ENCODE measurements at regions not wholly inside any gene's neighbourhood (a gene's known extent, or its start where the extent isn't known, plus 50 kb on each side); places are given as distances from the start of the nearest gene placed in this dataset.

DNA sequence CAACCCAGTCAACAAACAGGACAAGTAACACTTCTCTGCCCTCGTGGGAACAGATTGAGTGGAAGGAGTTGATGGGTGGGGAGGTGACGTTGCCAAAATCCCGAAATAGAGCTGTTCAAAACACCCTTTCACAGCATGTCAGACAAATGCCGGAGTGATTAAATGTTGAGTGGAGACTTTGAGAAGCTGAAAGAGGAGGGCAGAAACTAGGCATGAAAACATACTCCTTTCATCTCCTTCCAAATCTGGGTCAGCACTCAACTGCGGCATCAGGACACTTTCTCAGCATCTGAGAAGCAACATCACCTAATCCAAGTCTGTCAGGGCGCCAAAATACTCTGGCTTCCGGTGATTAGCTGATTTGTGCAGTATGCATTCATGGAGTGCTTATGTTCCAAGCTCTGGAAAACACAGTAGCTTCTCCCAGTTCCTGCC, 51.5 kb upstream of the MRI1 start:
- Histone ChIP-seq H3K36me3 (ENCODE audit: control insufficient read depth in 1 of 2, insufficient read depth in 2 of 2, low read length in 2 of 2) (no peaks in the 10 kb centered on the region), H3K27me3 (ENCODE audit: control insufficient read depth in 1 of 2, insufficient read depth in 2 of 2, low read length in 2 of 2) (peaks cover 0 to 6% of the 10 kb centered on the region in 2 donors), H3K27ac (ENCODE audit: low read depth, low read length) (no peak overlapping the region), H3K9me3 (ENCODE audit: control insufficient read depth in 1 of 2, low read length in 2 of 2) (peaks cover 0 to 3% of the 10 kb centered on the region in 2 donors), H3K4me1 (ENCODE audit: control insufficient read depth in 1 of 2, insufficient read depth in 2 of 2, low read length in 2 of 2) (no peaks in the 10 kb centered on the region), H3K9ac (ENCODE audit: low read depth in 1 of 2, low read length in 2 of 2) (no peak overlapping the region), H3K4me3 (ENCODE audit: low read depth in 1 of 2, low read length in 2 of 2) (no peak overlapping the region)

DNA sequence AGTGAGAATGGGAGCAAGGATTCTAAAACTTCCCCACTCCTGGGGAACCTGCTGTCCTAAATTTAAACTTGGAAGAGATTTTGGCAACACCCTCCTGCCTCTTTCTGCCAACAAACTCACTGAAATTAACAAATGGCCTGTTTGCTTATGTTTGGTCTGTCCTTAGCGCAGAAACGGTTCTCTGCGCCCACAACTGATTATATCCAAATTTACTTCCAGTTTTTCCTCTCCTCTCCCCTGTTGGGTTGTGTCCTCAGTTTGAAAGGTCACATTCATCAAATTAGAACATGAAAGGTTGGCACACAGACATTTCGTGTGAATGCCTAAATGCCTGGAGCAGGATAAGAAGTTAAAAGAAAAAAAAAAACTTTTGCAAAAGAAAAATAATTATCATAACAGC, 56.4 kb upstream of the MRI1 start:
- Histone ChIP-seq H3K4me1 (ENCODE audit: control insufficient read depth in 1 of 2, insufficient read depth in 2 of 2, low read length in 2 of 2) (no peaks in the 10 kb centered on the region), H3K27ac (ENCODE audit: low read depth, low read length) (no peak overlapping the region), H3K4me3 (ENCODE audit: low read depth in 1 of 2, low read length in 2 of 2) (no peak overlapping the region), H3K9me3 (ENCODE audit: control insufficient read depth in 1 of 2, low read length in 2 of 2) (no peaks in the 10 kb centered on the region), H3K9ac (ENCODE audit: low read depth in 1 of 2, low read length in 2 of 2) (no peak overlapping the region), H3K27me3 (ENCODE audit: control insufficient read depth in 1 of 2, insufficient read depth in 2 of 2, low read length in 2 of 2) (peaks cover 0 to 3% of the 10 kb centered on the region in 2 donors), H3K36me3 (ENCODE audit: control insufficient read depth in 1 of 2, insufficient read depth in 2 of 2, low read length in 2 of 2) (no peaks in the 10 kb centered on the region)

DNA sequence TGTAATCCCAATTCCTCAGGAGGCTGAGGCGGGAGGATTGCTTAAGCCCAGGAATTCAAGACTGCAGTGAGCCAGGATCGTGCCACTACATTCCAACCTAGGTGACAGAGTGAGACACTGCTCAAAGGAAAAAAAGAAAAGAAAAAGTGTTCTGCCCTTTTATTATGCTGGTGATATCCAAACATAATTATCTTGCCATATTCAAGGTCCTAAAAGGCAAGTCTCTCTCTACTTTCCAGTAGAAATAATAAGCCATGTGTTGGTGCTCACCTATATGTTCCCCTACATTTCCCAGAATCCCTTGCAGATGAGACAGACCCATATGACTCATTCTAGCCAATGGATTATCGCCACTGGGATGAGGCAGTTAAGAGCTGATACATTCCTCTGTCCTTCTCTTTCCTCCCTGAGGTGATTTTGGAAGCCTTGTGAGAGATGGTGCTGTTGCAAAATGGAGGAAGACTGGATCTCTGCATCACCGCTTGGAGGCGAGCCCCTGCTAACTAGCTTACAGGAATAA, 58.3 kb upstream of the MRI1 start:
- no peak overlapping the region for H3K4me3 ChIP-seq (ENCODE audit: low read depth in 1 of 2, low read length in 2 of 2)
- H3K4me1 ChIP-seq (ENCODE audit: control insufficient read depth in 1 of 2, insufficient read depth in 2 of 2, low read length in 2 of 2) = no peaks in the 10 kb centered on the region
- no peak overlapping the region for H3K9ac ChIP-seq (ENCODE audit: low read depth in 1 of 2, low read length in 2 of 2)
- no peaks in the 10 kb centered on the region for H3K36me3 ChIP-seq (ENCODE audit: control insufficient read depth in 1 of 2, insufficient read depth in 2 of 2, low read length in 2 of 2)
- H3K27ac ChIP-seq (ENCODE audit: low read depth, low read length) = no peak overlapping the region
- H3K9me3 ChIP-seq (ENCODE audit: control insufficient read depth in 1 of 2, low read length in 2 of 2) = no peaks in the 10 kb centered on the region
- no peaks in the 10 kb centered on the region for H3K27me3 ChIP-seq (ENCODE audit: control insufficient read depth in 1 of 2, insufficient read depth in 2 of 2, low read length in 2 of 2)

DNA sequence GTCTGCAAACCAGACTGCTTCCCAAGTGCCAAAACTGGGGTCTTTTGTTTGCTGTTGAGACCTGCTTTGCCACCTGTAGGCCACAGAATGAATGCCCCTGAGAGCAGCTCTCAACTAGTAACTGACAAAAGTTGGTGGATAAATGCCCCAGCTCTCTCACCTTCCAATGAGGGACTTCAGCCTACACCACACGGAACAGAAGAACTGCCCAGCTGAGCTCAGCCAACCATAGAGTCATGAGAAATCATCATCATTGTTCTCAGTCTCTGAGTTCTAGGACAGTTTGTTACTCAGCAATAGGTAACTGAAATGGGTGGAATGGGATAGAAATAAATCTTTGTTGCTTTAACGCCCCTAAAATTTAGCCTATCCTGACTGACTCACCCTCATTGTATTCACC, 59.1 kb upstream of the MRI1 start:
- H3K27me3 ChIP-seq (ENCODE audit: control insufficient read depth in 1 of 2, insufficient read depth in 2 of 2, low read length in 2 of 2) = no peaks in the 10 kb centered on the region
- no peaks in the 10 kb centered on the region for H3K9me3 ChIP-seq (ENCODE audit: control insufficient read depth in 1 of 2, low read length in 2 of 2)
- no peak overlapping the region for H3K9ac ChIP-seq (ENCODE audit: low read depth in 1 of 2, low read length in 2 of 2)
- H3K4me3 ChIP-seq (ENCODE audit: low read depth in 1 of 2, low read length in 2 of 2) = no peak overlapping the region
- H3K27ac ChIP-seq (ENCODE audit: low read depth, low read length) = no peak overlapping the region
- H3K4me1 ChIP-seq (ENCODE audit: control insufficient read depth in 1 of 2, insufficient read depth in 2 of 2, low read length in 2 of 2) = no peaks in the 10 kb centered on the region
- no peaks in the 10 kb centered on the region for H3K36me3 ChIP-seq (ENCODE audit: control insufficient read depth in 1 of 2, insufficient read depth in 2 of 2, low read length in 2 of 2)

DNA sequence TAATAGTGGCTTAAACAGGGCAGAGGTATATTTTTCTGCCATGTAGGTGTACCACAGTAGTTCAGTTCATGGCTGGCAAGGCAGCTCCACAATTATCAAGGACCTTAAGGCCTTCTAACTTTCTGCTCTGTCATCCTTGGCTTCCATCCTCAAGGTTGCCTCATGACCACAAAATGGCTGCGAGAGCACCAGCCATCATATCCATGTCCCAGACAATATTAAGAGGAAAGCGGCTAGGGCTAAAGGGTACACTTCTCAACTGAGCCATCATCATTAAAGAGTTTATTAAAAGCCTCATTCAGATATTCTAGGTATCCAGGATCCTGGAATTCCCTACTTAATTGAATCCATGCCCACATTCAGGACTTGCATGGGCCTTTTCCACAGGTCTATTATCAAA, 62.7 kb upstream of the MRI1 start:
- Histone ChIP-seq H3K36me3 (ENCODE audit: control insufficient read depth in 1 of 2, insufficient read depth in 2 of 2, low read length in 2 of 2) (no peaks in the 10 kb centered on the region), H3K27ac (ENCODE audit: low read depth, low read length) (no peak overlapping the region), H3K27me3 (ENCODE audit: control insufficient read depth in 1 of 2, insufficient read depth in 2 of 2, low read length in 2 of 2) (no peaks in the 10 kb centered on the region), H3K4me1 (ENCODE audit: control insufficient read depth in 1 of 2, insufficient read depth in 2 of 2, low read length in 2 of 2) (no peaks in the 10 kb centered on the region), H3K9ac (ENCODE audit: low read depth in 1 of 2, low read length in 2 of 2) (no peak overlapping the region), H3K4me3 (ENCODE audit: low read depth in 1 of 2, low read length in 2 of 2) (no peak overlapping the region), H3K9me3 (ENCODE audit: control insufficient read depth in 1 of 2, low read length in 2 of 2) (no peaks in the 10 kb centered on the region)

DNA sequence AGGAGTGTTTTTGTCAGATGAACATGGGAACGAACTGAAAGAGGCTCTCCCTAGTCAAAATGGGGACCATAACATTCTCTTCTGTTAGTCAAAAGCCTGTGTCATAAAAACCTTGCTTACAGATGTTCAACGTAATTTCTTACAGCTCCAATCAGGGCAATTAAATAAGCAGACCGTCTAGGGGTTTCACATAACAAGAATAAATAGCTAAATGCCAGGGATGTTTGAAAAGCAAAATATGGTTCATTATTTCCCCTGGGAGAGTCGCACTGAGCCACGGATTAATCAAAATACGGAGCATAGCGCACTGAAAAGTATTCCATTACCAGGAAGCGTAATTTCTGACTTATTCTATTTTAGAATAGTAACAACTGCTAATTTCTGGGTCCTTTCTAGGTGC, 63.7 kb upstream of the MRI1 start:
- no peaks in the 10 kb centered on the region for H3K36me3 ChIP-seq (ENCODE audit: control insufficient read depth in 1 of 2, insufficient read depth in 2 of 2, low read length in 2 of 2)
- H3K9me3 ChIP-seq (ENCODE audit: control insufficient read depth in 1 of 2, low read length in 2 of 2) = no peaks in the 10 kb centered on the region
- no peak overlapping the region for H3K9ac ChIP-seq (ENCODE audit: low read depth in 1 of 2, low read length in 2 of 2)
- no peaks in the 10 kb centered on the region for H3K4me1 ChIP-seq (ENCODE audit: control insufficient read depth in 1 of 2, insufficient read depth in 2 of 2, low read length in 2 of 2)
- H3K27me3 ChIP-seq (ENCODE audit: control insufficient read depth in 1 of 2, insufficient read depth in 2 of 2, low read length in 2 of 2) = no peaks in the 10 kb centered on the region
- no peak overlapping the region for H3K4me3 ChIP-seq (ENCODE audit: low read depth in 1 of 2, low read length in 2 of 2)
- H3K27ac ChIP-seq (ENCODE audit: low read depth, low read length) = no peak overlapping the region

DNA sequence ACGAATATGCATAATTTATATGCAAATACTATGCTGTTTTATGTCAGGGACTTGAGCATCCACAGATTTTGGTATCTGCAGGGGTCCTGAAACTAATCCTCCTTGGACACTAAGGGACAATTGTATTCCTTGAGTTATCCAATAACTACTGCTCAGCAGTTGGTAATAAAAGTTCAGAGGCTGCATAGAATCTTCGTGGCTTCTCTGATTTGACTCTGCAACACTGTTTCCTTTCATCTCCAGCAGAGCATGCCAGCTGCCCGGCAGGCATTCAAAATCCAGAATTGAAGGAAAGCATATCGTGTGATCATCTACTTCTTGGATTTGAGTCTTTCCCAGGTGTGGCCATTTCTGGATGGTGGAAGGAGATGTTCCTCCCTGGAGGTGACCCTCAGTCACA, 64.5 kb upstream of the MRI1 start:
- H3K36me3 ChIP-seq (ENCODE audit: control insufficient read depth in 1 of 2, insufficient read depth in 2 of 2, low read length in 2 of 2) = no peaks in the 10 kb centered on the region
- no peaks in the 10 kb centered on the region for H3K4me1 ChIP-seq (ENCODE audit: control insufficient read depth in 1 of 2, insufficient read depth in 2 of 2, low read length in 2 of 2)
- no peak overlapping the region for H3K27ac ChIP-seq (ENCODE audit: low read depth, low read length)
- H3K9me3 ChIP-seq (ENCODE audit: control insufficient read depth in 1 of 2, low read length in 2 of 2) = no peaks in the 10 kb centered on the region
- H3K27me3 ChIP-seq (ENCODE audit: control insufficient read depth in 1 of 2, insufficient read depth in 2 of 2, low read length in 2 of 2) = no peaks in the 10 kb centered on the region
- H3K9ac ChIP-seq (ENCODE audit: low read depth in 1 of 2, low read length in 2 of 2) = no peak overlapping the region
- no peak overlapping the region for H3K4me3 ChIP-seq (ENCODE audit: low read depth in 1 of 2, low read length in 2 of 2)

DNA sequence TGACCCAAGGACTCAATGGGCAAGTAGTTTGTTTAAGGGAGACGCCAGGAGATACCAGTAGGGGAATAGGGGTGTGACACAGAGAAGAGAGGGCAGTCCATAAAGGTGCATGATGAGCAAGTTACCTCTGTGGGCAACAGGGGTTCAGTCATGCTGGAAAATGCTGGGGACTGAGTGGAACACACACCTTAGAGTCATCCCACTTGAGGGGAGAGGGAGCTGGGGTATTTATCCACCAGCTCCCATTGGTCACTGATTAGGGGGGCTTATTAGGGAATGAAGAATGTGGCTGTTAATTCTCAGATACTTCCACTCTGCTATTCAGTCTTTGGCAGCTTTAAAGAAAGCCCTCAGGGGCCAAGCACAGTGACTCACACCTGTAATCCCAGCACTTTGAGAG, 67.5 kb upstream of the MRI1 start:
- H3K36me3 ChIP-seq (ENCODE audit: control insufficient read depth in 1 of 2, insufficient read depth in 2 of 2, low read length in 2 of 2) = no peaks in the 10 kb centered on the region
- H3K4me1 ChIP-seq (ENCODE audit: control insufficient read depth in 1 of 2, insufficient read depth in 2 of 2, low read length in 2 of 2) = no peaks in the 10 kb centered on the region
- no peaks in the 10 kb centered on the region for H3K27me3 ChIP-seq (ENCODE audit: control insufficient read depth in 1 of 2, insufficient read depth in 2 of 2, low read length in 2 of 2)
- H3K4me3 ChIP-seq (ENCODE audit: low read depth in 1 of 2, low read length in 2 of 2) = no peak overlapping the region
- no peak overlapping the region for H3K9ac ChIP-seq (ENCODE audit: low read depth in 1 of 2, low read length in 2 of 2)
- H3K9me3 ChIP-seq (ENCODE audit: control insufficient read depth in 1 of 2, low read length in 2 of 2) = no peaks in the 10 kb centered on the region
- H3K27ac ChIP-seq (ENCODE audit: low read depth, low read length) = no peak overlapping the region

DNA sequence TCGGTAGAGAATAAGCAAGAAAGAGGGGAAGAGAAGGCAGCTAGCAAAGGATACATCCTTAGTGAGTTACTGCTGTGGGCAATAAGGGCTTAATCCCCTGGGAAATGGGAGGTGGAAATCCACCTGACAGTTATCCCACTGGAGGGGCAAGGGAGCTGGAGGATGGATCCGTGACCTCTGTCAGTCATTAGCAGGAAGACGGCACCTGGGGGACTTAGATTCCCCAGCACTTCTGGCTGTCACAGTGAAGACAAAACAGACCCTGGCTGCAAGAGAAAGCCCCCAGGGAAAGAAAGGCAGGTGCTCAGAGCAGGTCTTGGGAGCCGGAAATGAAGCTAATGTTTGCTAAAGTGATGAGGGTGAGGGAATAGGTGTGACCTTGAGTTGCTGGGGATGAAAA, 70.4 kb upstream of the MRI1 start:
- Histone ChIP-seq H3K4me1 (ENCODE audit: control insufficient read depth in 1 of 2, insufficient read depth in 2 of 2, low read length in 2 of 2) (no peaks in the 10 kb centered on the region), H3K9ac (ENCODE audit: low read depth in 1 of 2, low read length in 2 of 2) (no peak overlapping the region), H3K36me3 (ENCODE audit: control insufficient read depth in 1 of 2, insufficient read depth in 2 of 2, low read length in 2 of 2) (no peaks in the 10 kb centered on the region), H3K9me3 (ENCODE audit: control insufficient read depth in 1 of 2, low read length in 2 of 2) (no peaks in the 10 kb centered on the region), H3K4me3 (ENCODE audit: low read depth in 1 of 2, low read length in 2 of 2) (no peak overlapping the region), H3K27ac (ENCODE audit: low read depth, low read length) (no peak overlapping the region), H3K27me3 (ENCODE audit: control insufficient read depth in 1 of 2, insufficient read depth in 2 of 2, low read length in 2 of 2) (no peaks in the 10 kb centered on the region)

DNA sequence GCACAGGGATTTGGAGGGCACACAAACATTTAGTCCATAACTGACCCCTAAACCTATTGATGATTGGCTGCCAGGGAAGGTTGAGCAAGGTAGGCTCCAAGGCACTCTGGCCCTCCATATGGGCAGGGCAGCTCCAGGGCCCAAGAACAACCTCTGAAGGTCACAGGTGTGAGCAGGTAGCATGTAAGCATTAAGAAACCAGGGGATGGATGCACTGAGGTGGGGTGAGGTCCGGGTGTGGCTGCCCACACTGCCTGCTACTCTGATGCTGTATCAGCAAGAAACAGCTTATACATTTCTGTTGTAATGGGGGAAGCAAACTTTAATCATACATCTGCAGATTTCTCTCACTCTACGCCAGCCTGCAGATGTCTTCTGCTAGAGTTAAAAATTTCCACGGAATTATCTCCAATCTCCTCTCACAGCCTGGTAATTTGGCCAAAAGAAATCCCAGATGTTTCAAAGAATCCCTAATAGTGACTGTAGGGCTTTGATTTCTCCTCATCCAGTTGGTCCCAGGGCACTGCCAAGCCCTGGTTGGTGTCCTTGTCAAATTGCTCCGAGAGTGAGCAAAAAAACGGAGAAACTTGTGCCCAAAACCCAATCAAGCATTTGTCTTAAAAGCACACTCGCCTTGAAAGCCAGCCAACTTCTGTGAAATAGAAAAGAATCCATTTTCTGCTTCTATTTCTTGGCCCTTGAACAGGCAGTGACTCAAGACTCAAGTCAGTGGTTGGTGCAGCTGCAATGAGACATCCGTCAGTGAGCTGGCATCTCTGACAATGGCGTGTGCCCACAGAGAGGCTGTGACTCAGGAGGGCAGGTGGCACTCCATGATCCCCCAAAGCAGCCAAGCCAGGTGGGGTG, 72.5 kb upstream of the MRI1 start:
- no peaks in the 10 kb centered on the region for H3K9me3 ChIP-seq (ENCODE audit: control insufficient read depth in 1 of 2, low read length in 2 of 2)
- no peaks in the 10 kb centered on the region for H3K27me3 ChIP-seq (ENCODE audit: control insufficient read depth in 1 of 2, insufficient read depth in 2 of 2, low read length in 2 of 2)
- H3K4me1 ChIP-seq (ENCODE audit: control insufficient read depth in 1 of 2, insufficient read depth in 2 of 2, low read length in 2 of 2) = no peaks in the 10 kb centered on the region
- no peak overlapping the region for H3K4me3 ChIP-seq (ENCODE audit: low read depth in 1 of 2, low read length in 2 of 2)
- no peak overlapping the region for H3K9ac ChIP-seq (ENCODE audit: low read depth in 1 of 2, low read length in 2 of 2)
- H3K27ac ChIP-seq (ENCODE audit: low read depth, low read length) = no peak overlapping the region
- no peaks in the 10 kb centered on the region for H3K36me3 ChIP-seq (ENCODE audit: control insufficient read depth in 1 of 2, insufficient read depth in 2 of 2, low read length in 2 of 2)

All from duodenal mucosa (tissue), 2 donors.